AG04450 (cell line): ENCODE measurements at regions not wholly inside any gene's neighbourhood (a gene's known extent, or its start where the extent isn't known, plus 50 kb on each side); places are given as distances from the start of the nearest gene placed in this dataset.

Source experiments
- CTCF ChIA-PET: fragments of 300-600, 350-600 bp; formaldehyde crosslinking; extraction: SDS; loops from one replicate; lab custom pipeline; 2022; ENCODE audit warnings: antibody characterized with exemption, inconsistent platforms; lab: Charles Lee
- POLR2A ChIA-PET: fragments of 350-600 bp; formaldehyde crosslinking; extraction: SDS; loops from one replicate; lab custom pipeline; 2021; ENCODE audit warnings: antibody characterized with exemption, inconsistent platforms; lab: Yijun Ruan, JAX
- DNase-seq: peaks from one replicate; pipeline ENCODE4 v3.0.0-alpha.2; 2011; ENCODE audit warnings: low read depth, low spot score
- H3K27ac ChIP-seq: one replicate; pipeline ENCODE4 v1.5.1; 2012; ENCODE audit warnings: low read depth, low read length, control low read depth
- H3K27me3 ChIP-seq: one replicate; pipeline ENCODE4 v1.6.0; 2012; ENCODE audit warnings: low read length; ENCODE audit not compliant: control insufficient read depth, insufficient read depth
- H3K4me3 ChIP-seq: 2 replicates; pipeline ENCODE4 v1.5.1; 2011; ENCODE audit warnings: mild to moderate bottlenecking, low read depth, low read length, control low read depth
- H3K9me3 ChIP-seq: 2 replicates; pipeline ENCODE4 v1.5.1; 2012; ENCODE audit warnings: low read length; ENCODE audit not compliant: control insufficient read depth, insufficient read depth
- CTCF ChIP-seq: IDR thresholded peaks from 2 replicates; pipeline ENCODE4 v1.5.1; 2011; ENCODE audit warnings: low read depth, low read length, control low read depth, inconsistent platforms

- Histone ChIP-seq H3K27ac (no peak overlapping the region), H3K9me3 (no peaks in the 10 kb centered on the region), H3K27me3 (peaks cover 2% of the 10 kb centered on the region), H3K4me3 (no peak overlapping the region)
- POLR2A ChIA-PET: no interaction called here
- TF ChIP-seq CTCF: no peak
- CTCF ChIA-PET: no interaction called here
- no peak for DNase-seq
These were observed 114.1 kb downstream of the SLC16A9 start for GRCh38 chr10:59595593-59595992.

- H3K27me3 ChIP-seq: peaks cover 2% of the 10 kb centered on the region
- CTCF ChIA-PET: no interaction called here
- DNase-seq: no peak
- no peak overlapping the region for H3K4me3 ChIP-seq
- POLR2A ChIA-PET: no interaction called here
- H3K9me3 ChIP-seq: no peaks in the 10 kb centered on the region
- no peak overlapping the region for H3K27ac ChIP-seq
- no peak for TF ChIP-seq CTCF
These were observed 115.9 kb downstream of the SLC16A9 start for GRCh38 chr10:59593768-59594167.

GRCh38 chr10:59589796-59590195 is 119.9 kb downstream of the SLC16A9 start:
- H3K27ac ChIP-seq: no peak overlapping the region
- no peak for DNase-seq
- H3K4me3 ChIP-seq: no peak overlapping the region
- no peaks in the 10 kb centered on the region for H3K27me3 ChIP-seq
- TF ChIP-seq CTCF: no peak
- H3K9me3 ChIP-seq: no peaks in the 10 kb centered on the region
- POLR2A ChIA-PET: no interaction called here
- CTCF ChIA-PET: interaction anchor here (1.5 to 2.2 kb wide), 2 partner anchors 10 to 33 kb away, joined by 4 to 9 read pairs; no protein-coding TSS in a partner anchor

GRCh38 chr10:59588791-59589190 is 120.9 kb downstream of the SLC16A9 start:
- H3K4me3 ChIP-seq: no peak overlapping the region
- ChIA-PET CTCF (interaction anchor here (1.5 to 2.2 kb wide), 2 partner anchors 9 to 34 kb away, joined by 4 to 9 read pairs; no protein-coding TSS in a partner anchor), POLR2A (no interaction called here)

GRCh38 chr10:59587756-59588140 is 121.9 kb downstream of the SLC16A9 start:
- POLR2A ChIA-PET: no interaction called here
- no peak for TF ChIP-seq CTCF
- no peak for DNase-seq
- Histone ChIP-seq H3K4me3 (no peak overlapping the region), H3K27me3 (no peaks in the 10 kb centered on the region), H3K27ac (no peak overlapping the region), H3K9me3 (no peaks in the 10 kb centered on the region)
- CTCF ChIA-PET: no interaction called here

More at GRCh38 chr10:59588791-59589190, 120.9 kb downstream of the SLC16A9 start:
- DNase-seq: no peak
- H3K27ac ChIP-seq: no peak overlapping the region
- no peaks in the 10 kb centered on the region for H3K9me3 ChIP-seq
- TF ChIP-seq CTCF: no peak
- H3K27me3 ChIP-seq: no peaks in the 10 kb centered on the region
